Right lobe of liver (tissue), 4 donors: ENCODE measurements at regions not wholly inside any gene's neighbourhood (a gene's known extent, or its start where the extent isn't known, plus 50 kb on each side); places are given as distances from the start of the nearest gene placed in this dataset.

ENCODE experiments used
- POLR2A ChIP-seq: fragments of 450-650 bp; IDR thresholded peaks from one replicate; pipeline ENCODE4 v1.6.1; 2017; ENCODE audit warnings: antibody characterized with exemption, mild to moderate bottlenecking
- TF ChIP-seq, protein P1 (sequence below), 4 donors: fragments of 200-600 bp in 3 of 4; fragments of 450-650 bp in 1 of 4; IDR thresholded peaks; one replicate each; pipeline versions ENCODE4 v1.5.1 to v1.8.0; 2016 to 2022; ENCODE audit warnings: antibody characterized with exemption in 4 of 4, mild to moderate bottlenecking in 2 of 4
- donor health status: DM: no; HTN: no; CAD: no.
- donor health status: DM: no; HTN: no; CAD: no.
- donor health status: DM: no; HTN: yes; CAD: no.

DNA sequence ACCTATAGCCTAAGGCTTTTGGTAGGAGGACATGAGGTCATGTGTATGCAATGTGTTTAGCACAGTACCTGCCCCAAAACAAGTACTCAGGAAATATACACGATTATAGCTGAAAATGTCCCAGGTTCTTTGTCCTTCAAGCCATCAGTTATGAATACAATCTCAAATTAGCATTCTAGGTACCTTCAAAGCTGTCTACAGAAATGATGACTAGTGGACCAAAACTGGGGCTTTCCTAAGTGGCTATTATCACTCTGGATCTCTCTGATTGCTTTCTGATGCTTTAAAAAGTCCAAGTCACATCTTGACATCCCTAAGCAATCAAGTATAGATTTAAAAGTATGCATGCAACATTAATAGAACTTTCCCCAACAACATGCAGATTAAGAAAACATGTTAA lies 93.0 kb upstream of the SLIT3 start:
- TF ChIP-seq, protein P1, sequence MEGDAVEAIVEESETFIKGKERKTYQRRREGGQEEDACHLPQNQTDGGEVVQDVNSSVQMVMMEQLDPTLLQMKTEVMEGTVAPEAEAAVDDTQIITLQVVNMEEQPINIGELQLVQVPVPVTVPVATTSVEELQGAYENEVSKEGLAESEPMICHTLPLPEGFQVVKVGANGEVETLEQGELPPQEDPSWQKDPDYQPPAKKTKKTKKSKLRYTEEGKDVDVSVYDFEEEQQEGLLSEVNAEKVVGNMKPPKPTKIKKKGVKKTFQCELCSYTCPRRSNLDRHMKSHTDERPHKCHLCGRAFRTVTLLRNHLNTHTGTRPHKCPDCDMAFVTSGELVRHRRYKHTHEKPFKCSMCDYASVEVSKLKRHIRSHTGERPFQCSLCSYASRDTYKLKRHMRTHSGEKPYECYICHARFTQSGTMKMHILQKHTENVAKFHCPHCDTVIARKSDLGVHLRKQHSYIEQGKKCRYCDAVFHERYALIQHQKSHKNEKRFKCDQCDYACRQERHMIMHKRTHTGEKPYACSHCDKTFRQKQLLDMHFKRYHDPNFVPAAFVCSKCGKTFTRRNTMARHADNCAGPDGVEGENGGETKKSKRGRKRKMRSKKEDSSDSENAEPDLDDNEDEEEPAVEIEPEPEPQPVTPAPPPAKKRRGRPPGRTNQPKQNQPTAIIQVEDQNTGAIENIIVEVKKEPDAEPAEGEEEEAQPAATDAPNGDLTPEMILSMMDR (IDR thresholded peaks at IDR 0.05): no peak
- no peak for TF ChIP-seq POLR2A
